ENCODE measurements at regions not wholly inside any gene's neighbourhood (a gene's known extent, or its start where the extent isn't known, plus 50 kb on each side); places are given as distances from the start of the nearest gene placed in this dataset.
"Not testable (repeated sequence)": the region's sequence is repeated elsewhere in the genome, so short reads cannot be mapped to it uniquely, and the experiment has no call there.

- DNase-seq (ENCODE audit: low read depth), result no peak
Measured at GRCh38 chr1:14137411-14138134, 437.6 kb downstream of the PRDM2 start.

- no peak for DNase-seq (ENCODE audit: low read depth)
Measured at GRCh38 chr1:14138135-14138506, 438.1 kb downstream of the PRDM2 start.

GRCh38 chr1:14138687-14139086 is 438.7 kb downstream of the PRDM2 start:
- peak; percentile 29 for DNase-seq (ENCODE audit: low read depth)

- peak; percentile 60 for DNase-seq (ENCODE audit: low read depth)
Measured at GRCh38 chr1:14140831-14141401, 440.9 kb downstream of the PRDM2 start.

- no peak for DNase-seq (ENCODE audit: low read depth)
Measured at GRCh38 chr1:14141656-14142055, 441.7 kb downstream of the PRDM2 start.

- DNase-seq (ENCODE audit: low read depth), result no peak
Measured at GRCh38 chr1:14142397-14143100, 442.6 kb downstream of the PRDM2 start.

- DNase-seq (ENCODE audit: low read depth), result no peak
Measured at GRCh38 chr1:14143777-14144176, 443.8 kb downstream of the PRDM2 start.

GRCh38 chr1:14148526-14148925 is 448.5 kb downstream of the PRDM2 start:
- DNase-seq (ENCODE audit: low read depth), result no peak

GRCh38 chr1:14149431-14149830 is 449.1 kb upstream of the KAZN start:
- no peak for DNase-seq (ENCODE audit: low read depth)

GRCh38 chr1:14156543-14156942 is 441.9 kb upstream of the KAZN start:
- no peak for DNase-seq (ENCODE audit: low read depth)

- DNase-seq (ENCODE audit: low read depth), result no peak
Measured at GRCh38 chr1:14160781-14161180, 437.7 kb upstream of the KAZN start.

- DNase-seq (ENCODE audit: low read depth), result no peak
Measured at GRCh38 chr1:14163246-14163645, 435.2 kb upstream of the KAZN start.

- no peak for DNase-seq (ENCODE audit: low read depth)
Measured at GRCh38 chr1:14165371-14165801, 433.1 kb upstream of the KAZN start.

- DNase-seq (ENCODE audit: low read depth), result no peak
Measured at GRCh38 chr1:14167884-14168283, 430.6 kb upstream of the KAZN start.

GRCh38 chr1:14168326-14169063 is 430.0 kb upstream of the KAZN start:
- DNase-seq (ENCODE audit: low read depth), result no peak

- DNase-seq (ENCODE audit: low read depth), result no peak
Measured at GRCh38 chr1:14173598-14173997, 424.9 kb upstream of the KAZN start.

- DNase-seq (ENCODE audit: low read depth), result not testable (repeated sequence)
Measured at GRCh38 chr1:14177866-14178265, 420.6 kb upstream of the KAZN start.

GRCh38 chr1:14180738-14181137 is 417.7 kb upstream of the KAZN start:
- DNase-seq (ENCODE audit: low read depth), result no peak

GRCh38 chr1:14181191-14181795 is 417.2 kb upstream of the KAZN start:
- no peak for DNase-seq (ENCODE audit: low read depth)

- no peak for DNase-seq (ENCODE audit: low read depth)
Measured at GRCh38 chr1:14182856-14183255, 415.6 kb upstream of the KAZN start.

- DNase-seq (ENCODE audit: low read depth), result no peak
Measured at GRCh38 chr1:14183329-14183728, 415.2 kb upstream of the KAZN start.

- no peak for DNase-seq (ENCODE audit: low read depth)
Measured at GRCh38 chr1:14184454-14184853, 414.0 kb upstream of the KAZN start.

Data from fibroblast of the conjunctiva (primary cell).